ENCODE measurements at regions not wholly inside any gene's neighbourhood (a gene's known extent, or its start where the extent isn't known, plus 50 kb on each side); places are given as distances from the start of the nearest gene placed in this dataset.

DNA sequence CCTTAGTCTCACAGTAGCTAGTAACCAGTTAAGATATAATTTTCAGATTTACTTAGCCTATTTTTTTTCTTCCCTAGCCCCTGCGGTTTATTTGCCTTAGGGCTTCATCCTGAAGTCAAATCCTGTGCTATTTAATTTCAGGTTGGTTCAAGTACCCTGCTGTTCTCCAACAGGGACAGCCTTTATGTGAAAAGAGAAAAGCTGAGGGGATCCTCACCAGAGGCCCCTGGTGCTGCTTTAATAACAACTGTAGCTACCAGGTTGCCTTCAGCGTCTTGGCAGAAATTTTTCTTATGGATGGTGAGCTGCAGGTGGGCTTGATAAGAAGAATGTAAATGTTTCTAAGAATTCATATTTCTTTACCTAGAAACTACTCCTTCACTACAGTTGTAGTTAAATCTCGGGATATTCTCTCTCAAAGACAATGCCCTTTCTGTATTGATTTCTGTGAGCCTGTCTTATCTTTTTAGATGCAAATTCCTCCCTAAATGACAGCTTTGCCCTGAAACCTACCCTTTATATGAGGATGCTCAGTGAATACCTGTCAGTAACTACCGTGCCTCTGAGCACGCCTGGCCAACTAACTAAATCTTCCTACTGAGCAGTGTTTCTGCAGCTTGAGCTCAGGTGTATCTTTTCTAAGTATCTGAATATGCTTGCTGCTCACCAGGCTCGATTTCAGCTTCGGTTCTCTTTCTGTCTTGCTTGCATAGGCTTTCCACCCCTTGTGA, 320.5 kb downstream of the MMUT start:
- TF ChIP-seq, protein P1, sequence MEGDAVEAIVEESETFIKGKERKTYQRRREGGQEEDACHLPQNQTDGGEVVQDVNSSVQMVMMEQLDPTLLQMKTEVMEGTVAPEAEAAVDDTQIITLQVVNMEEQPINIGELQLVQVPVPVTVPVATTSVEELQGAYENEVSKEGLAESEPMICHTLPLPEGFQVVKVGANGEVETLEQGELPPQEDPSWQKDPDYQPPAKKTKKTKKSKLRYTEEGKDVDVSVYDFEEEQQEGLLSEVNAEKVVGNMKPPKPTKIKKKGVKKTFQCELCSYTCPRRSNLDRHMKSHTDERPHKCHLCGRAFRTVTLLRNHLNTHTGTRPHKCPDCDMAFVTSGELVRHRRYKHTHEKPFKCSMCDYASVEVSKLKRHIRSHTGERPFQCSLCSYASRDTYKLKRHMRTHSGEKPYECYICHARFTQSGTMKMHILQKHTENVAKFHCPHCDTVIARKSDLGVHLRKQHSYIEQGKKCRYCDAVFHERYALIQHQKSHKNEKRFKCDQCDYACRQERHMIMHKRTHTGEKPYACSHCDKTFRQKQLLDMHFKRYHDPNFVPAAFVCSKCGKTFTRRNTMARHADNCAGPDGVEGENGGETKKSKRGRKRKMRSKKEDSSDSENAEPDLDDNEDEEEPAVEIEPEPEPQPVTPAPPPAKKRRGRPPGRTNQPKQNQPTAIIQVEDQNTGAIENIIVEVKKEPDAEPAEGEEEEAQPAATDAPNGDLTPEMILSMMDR (conservative IDR thresholded peaks at IDR 0.05; ENCODE audit: low read depth, low read length): no peak
- TF ChIP-seq EZH2phosphoT487 (IDR thresholded peaks at IDR 0.05; ENCODE audit: borderline replicate concordance, low read length): no peak

Measured in PC-3 (cell line).